IMR-90 (cell line): ENCODE measurements at regions not wholly inside any gene's neighbourhood (a gene's known extent, or its start where the extent isn't known, plus 50 kb on each side); places are given as distances from the start of the nearest gene placed in this dataset.

Experiments used
- ATAC-seq: fragments of 200-7000 bp; cut with Tn5 transposase; 2 replicates; pipeline ENCODE4 v1.9.1; 2020; ENCODE audit warnings: low read depth, mild to moderate bottlenecking, moderate library complexity
- BruUV-seq: library from RNA; stranded (reverse); fragments of 400-500 nt; replicated peaks from 2 replicates; lab custom pipeline; 2021; lab: Mats Ljungman, UMichigan
- CTCF ChIA-PET: fragments of 300-600 bp; formaldehyde crosslinking; extraction: SDS; loops from one replicate; lab custom pipeline; 2021; ENCODE audit warnings: antibody characterized with exemption; lab: Yijun Ruan, JAX
- POLR2A ChIA-PET: fragments of 300-600 bp; sonication (Branson Sonifier 250); formaldehyde crosslinking; loops from one replicate; lab custom pipeline; 2022; ENCODE audit warnings: antibody characterized with exemption; ENCODE audit not compliant: unreplicated experiment; lab: Charles Lee
- DNase-seq: peaks from one replicate; pipeline ENCODE4 v3.0.0; 2013
- H2AFZ ChIP-seq: replicated peaks from 2 replicates; pipeline ENCODE3; 2013; ENCODE audit warnings: low read length, mild to moderate bottlenecking; ENCODE audit not compliant: poor library complexity
- H2AK5ac ChIP-seq: 2 replicates; pipeline ENCODE4 v1.6.1; 2013; ENCODE audit warnings: low read depth, low read length, inconsistent platforms
- H2AK9ac ChIP-seq: replicated peaks from 2 replicates; pipeline ENCODE3; 2013; ENCODE audit warnings: mild to moderate bottlenecking, low read depth, low read length, moderate library complexity; ENCODE audit not compliant: poor library complexity
- H2BK120ac ChIP-seq: 2 replicates; pipeline ENCODE4 v1.6.1; 2013; ENCODE audit warnings: low read depth, low read length, inconsistent platforms
- H2BK15ac ChIP-seq: 3 replicates; pipeline ENCODE4 v1.6.1; 2013; ENCODE audit warnings: low read depth, low read length, inconsistent platforms
- H2BK20ac ChIP-seq: 2 replicates; pipeline ENCODE4 v1.6.1; 2013; ENCODE audit warnings: low read depth, mild to moderate bottlenecking, inconsistent platforms, low read length, moderate library complexity
- H2BK5ac ChIP-seq: 2 replicates; pipeline ENCODE4 v1.6.1; 2013; ENCODE audit warnings: mild to moderate bottlenecking, low read depth, low read length, inconsistent platforms; ENCODE audit not compliant: poor library complexity, severe bottlenecking
- H3K14ac ChIP-seq: replicated peaks from 2 replicates; pipeline ENCODE4 v1.6.1; 2013; ENCODE audit warnings: low read depth, low read length, inconsistent platforms
- H3K18ac ChIP-seq: 2 replicates; pipeline ENCODE4 v1.6.1; 2013; ENCODE audit warnings: low read depth, low read length, control low read depth
- H3K23ac ChIP-seq: 2 replicates; pipeline ENCODE4 v1.6.1; 2013; ENCODE audit warnings: low read depth, low read length, inconsistent platforms
- H3K27ac ChIP-seq: 2 replicates; pipeline ENCODE4 v1.5.1; 2013; ENCODE audit warnings: mild to moderate bottlenecking, control low read depth, low read length; ENCODE audit not compliant: insufficient read depth
- H3K27me3 ChIP-seq: 2 replicates; pipeline ENCODE4 v1.6.1; 2013; ENCODE audit warnings: low read length; ENCODE audit not compliant: control insufficient read depth, insufficient read depth
- H3K36me3 ChIP-seq: 2 replicates; pipeline ENCODE4 v1.6.1; 2013; ENCODE audit warnings: low read length, mixed read lengths; ENCODE audit not compliant: control insufficient read depth, insufficient read depth
- H3K4ac ChIP-seq: 2 replicates; pipeline ENCODE4 v1.6.1; 2013; ENCODE audit warnings: low read depth, low read length, inconsistent platforms
- H3K4me1 ChIP-seq: 2 replicates; pipeline ENCODE4 v1.6.1; 2013; ENCODE audit warnings: low read length, mixed read lengths; ENCODE audit not compliant: control insufficient read depth, insufficient read depth
- H3K4me2 ChIP-seq: 2 replicates; pipeline ENCODE4 v1.6.1; 2013; ENCODE audit warnings: low read depth, mild to moderate bottlenecking, control low read depth, low read length, moderate library complexity
- H3K4me3 ChIP-seq: 2 replicates; pipeline ENCODE4 v1.5.1; 2013; ENCODE audit warnings: low read depth, mild to moderate bottlenecking, control low read depth, low read length, moderate library complexity; ENCODE audit not compliant: insufficient read depth
- H3K56ac ChIP-seq: 2 replicates; pipeline ENCODE4 v1.6.1; 2013; ENCODE audit warnings: low read length, inconsistent platforms; ENCODE audit not compliant: insufficient read depth; ENCODE audit errors: extremely low read depth
- H3K79me1 ChIP-seq, 2 experiments: 2 replicates each; pipeline ENCODE4 v1.6.1; 2013; ENCODE audit warnings: low read length in 2 of 2, inconsistent platforms in 1 of 2, low read depth in 1 of 2
- H3K9ac ChIP-seq: 2 replicates; pipeline ENCODE4 v1.6.1; 2013; ENCODE audit warnings: low read depth, low read length, control low read depth
- H3K9me1 ChIP-seq: 2 replicates; pipeline ENCODE4 v1.6.1; 2013; ENCODE audit warnings: low read length, inconsistent platforms; ENCODE audit not compliant: insufficient read depth
- H3K9me3 ChIP-seq: 2 replicates; pipeline ENCODE4 v1.6.1; 2013; ENCODE audit warnings: low read length; ENCODE audit not compliant: control insufficient read depth, insufficient read depth
- H4K20me1 ChIP-seq: 2 replicates; pipeline ENCODE4 v1.6.1; 2013; ENCODE audit warnings: low read length, inconsistent platforms; ENCODE audit not compliant: insufficient read depth
- H4K5ac ChIP-seq: 2 replicates; pipeline ENCODE4 v1.6.1; 2013; ENCODE audit warnings: mild to moderate bottlenecking, low read depth, low read length, control low read depth
- H4K8ac ChIP-seq, 2 experiments: 2 replicates each; pipeline ENCODE4 v1.6.1; 2013; ENCODE audit warnings: low read depth in 2 of 2, low read length in 2 of 2, control low read depth in 1 of 2, inconsistent platforms in 1 of 2
- H4K91ac ChIP-seq: 2 replicates; pipeline ENCODE4 v1.6.1; 2013; ENCODE audit warnings: low read depth, low read length, inconsistent platforms; ENCODE audit not compliant: insufficient read depth
- BHLHE40 ChIP-seq: fragments of 150-350 bp; IDR thresholded peaks from 2 replicates; pipeline ENCODE4 v1.6.1; 2016; ENCODE audit warnings: mild to moderate bottlenecking, low read depth, low read length
- CEBPB ChIP-seq: IDR thresholded peaks from 2 replicates; pipeline ENCODE4 v1.6.1; 2012; ENCODE audit warnings: low read depth, low read length, improper control_type of control experiment
- CHD1 ChIP-seq: IDR thresholded peaks from 2 replicates; pipeline ENCODE4 v1.6.1; 2012; ENCODE audit warnings: low read depth, low read length, improper control_type of control experiment
- ELK1 ChIP-seq: fragments of 150-350 bp; IDR thresholded peaks from 2 replicates; pipeline ENCODE4 v1.6.1; 2016; ENCODE audit warnings: low read depth, mild to moderate bottlenecking, low read length, moderate library complexity, borderline replicate concordance
- FOS ChIP-seq: fragments of 150-350 bp; IDR thresholded peaks from 2 replicates; pipeline ENCODE4 v1.6.1; 2016; ENCODE audit warnings: low read depth, low read length
- MAFK ChIP-seq: IDR thresholded peaks from 2 replicates; pipeline ENCODE4 v1.6.1; 2012; ENCODE audit warnings: low read depth, low read length, improper control_type of control experiment
- MAZ ChIP-seq: IDR thresholded peaks from 2 replicates; pipeline ENCODE4 v1.6.1; 2012; ENCODE audit warnings: low read depth, mild to moderate bottlenecking, low read length, improper control_type of control experiment, moderate library complexity, borderline replicate concordance
- NFE2L2 ChIP-seq: fragments of 150-350 bp; IDR thresholded peaks from 2 replicates; pipeline ENCODE4 v1.6.1; 2016; ENCODE audit warnings: low read depth, mild to moderate bottlenecking, low read length
- POLR2A ChIP-seq: IDR thresholded peaks from 2 replicates; pipeline ENCODE4 v1.6.1; 2012; ENCODE audit warnings: mild to moderate bottlenecking, low read depth, low read length
- RAD21 ChIP-seq: IDR thresholded peaks from 2 replicates; pipeline ENCODE4 v1.6.1; 2012; ENCODE audit warnings: low read length, improper control_type of control experiment
- RFX5 ChIP-seq: IDR thresholded peaks from 2 replicates; pipeline ENCODE4 v1.8.0; 2012; ENCODE audit warnings: low read depth, mild to moderate bottlenecking, low read length, moderate library complexity
- USF2 ChIP-seq: fragments of 150-350 bp; IDR thresholded peaks from 2 replicates; pipeline ENCODE4 v1.6.1; 2017; ENCODE audit warnings: mild to moderate bottlenecking, antibody characterized with exemption, low read length, low read depth
- WGBS, 2 experiments: methylation state at CpG; one replicate each; pipeline versions ENCODE4 v1.1.5 to v1.1.7; 2013; ENCODE audit warnings: missing lambda C conversion rate in 2 of 2; ENCODE audit not compliant: insufficient read length in 1 of 2; ENCODE audit errors: extremely low coverage in 2 of 2; 5-methylcytosine and 5-hydroxymethylcytosine counted together
- dilution Hi-C: fragments of 300-500 bp; cut with HindIII; formaldehyde crosslinking; loops from one replicate; pipeline ENCODE4 v1.14.3; 2018; ENCODE audit warnings: low sequenced_read_pairs; ENCODE audit not compliant: unreplicated experiment
- in situ Hi-C: fragments of 300-500 bp; cut with MboI; formaldehyde crosslinking; loops from 3 replicates; pipeline ENCODE4 v1.14.3; 2019; ENCODE audit warnings: low sequenced_read_pairs, inconsistent platforms, mixed read lengths
- intact Hi-C: fragments of 100-400 bp; cut with micrococcal nuclease; formaldehyde crosslinking; loops from 2 replicates; pipeline ENCODE4 v1.10.0; 2022

- 48% methylated on average over 3 of the region's 6 CpGs; no CpG with 5 or more reads in 1 of the 2 experiments for WGBS, 2 experiments
- H3K36me3 ChIP-seq: no peaks in the 10 kb centered on the region
- no peak overlapping the region for H4K91ac ChIP-seq
- in situ Hi-C loops: no loop called here
- H3K27ac ChIP-seq: no peak overlapping the region
- no peak overlapping the region for H3K18ac ChIP-seq
- no peak overlapping the region for H2BK20ac ChIP-seq
- H2AK5ac ChIP-seq: no peak overlapping the region
- no TSS peak for BruUV-seq
- peaks cover 21% of the 10 kb centered on the region for H3K27me3 ChIP-seq
- no peak overlapping the region for H4K8ac ChIP-seq
- no peak overlapping the region for H3K4me3 ChIP-seq
- no peak overlapping the region for H4K5ac ChIP-seq
- DNase-seq: no peak
- no peak for ATAC-seq
- no peak overlapping the region for H2AFZ ChIP-seq
- H2AK9ac ChIP-seq: no peak overlapping the region
- H3K9me1 ChIP-seq: no peaks in the 10 kb centered on the region
- no peak overlapping the region for H3K23ac ChIP-seq
- H4K20me1 ChIP-seq: no peaks in the 10 kb centered on the region
- H2BK15ac ChIP-seq: no peak overlapping the region
- no peak overlapping the region for H3K9ac ChIP-seq
- H3K9me3 ChIP-seq: no peaks in the 10 kb centered on the region
- no peak overlapping the region for H2BK5ac ChIP-seq
- ChIA-PET CTCF (no interaction called here), POLR2A (no interaction called here)
- TF ChIP-seq CHD1 (no peak), USF2 (no peak), RAD21 (no peak), BHLHE40 (no peak), CEBPB (no peak), RFX5 (no peak), NFE2L2 (no peak), MAZ (no peak), ELK1 (no peak), FOS (no peak), MAFK (no peak), POLR2A (no peak)
- no peak overlapping the region for H3K14ac ChIP-seq
- no peaks in the 10 kb centered on the region for H3K79me1 ChIP-seq
- H3K4me2 ChIP-seq: no peak overlapping the region
- dilution Hi-C loops: no loop called here
- no peak overlapping the region for H2BK120ac ChIP-seq
- H3K4me1 ChIP-seq: no peaks in the 10 kb centered on the region
- H3K4ac ChIP-seq: no peak overlapping the region
- intact Hi-C loops: no loop called here
- no peak overlapping the region for H3K56ac ChIP-seq
Measured at GRCh38 chr15:31163769-31164572, 62.4 kb upstream of the TRPM1 start.
